GM21737 (cell line): ENCODE measurements at regions not wholly inside any gene's neighbourhood (a gene's known extent, or its start where the extent isn't known, plus 50 kb on each side); places are given as distances from the start of the nearest gene placed in this dataset.

Experiments used
- ATAC-seq: cut with Tn5 transposase; IDR thresholded peaks from one replicate; pipeline ENCODE4 v1.9.1; 2021; ENCODE audit warnings: mild to moderate bottlenecking, moderate library complexity; ENCODE audit not compliant: unreplicated experiment

- no peak for ATAC-seq
Measured at GRCh38 chr1:221408117-221408803, 333.6 kb downstream of the DUSP10 start.

GRCh38 chr1:221411283-221411682 lies 330.6 kb downstream of the DUSP10 start:
- ATAC-seq: no peak

GRCh38 chr1:221414772-221415539 lies 326.9 kb downstream of the DUSP10 start:
- no peak for ATAC-seq

GRCh38 chr1:221415651-221416050 lies 326.2 kb downstream of the DUSP10 start:
- ATAC-seq: no peak

- ATAC-seq: no peak
Measured at GRCh38 chr1:221416142-221416541, 325.7 kb downstream of the DUSP10 start.

- no peak for ATAC-seq
Measured at GRCh38 chr1:221416723-221417122, 325.2 kb downstream of the DUSP10 start.

GRCh38 chr1:221418346-221418745 lies 323.5 kb downstream of the DUSP10 start:
- no peak for ATAC-seq

- ATAC-seq: no peak
Measured at GRCh38 chr1:221419513-221420095, 322.3 kb downstream of the DUSP10 start.

- ATAC-seq: no peak
Measured at GRCh38 chr1:221429264-221429663, 312.6 kb downstream of the DUSP10 start.

GRCh38 chr1:221430152-221430960 lies 311.5 kb downstream of the DUSP10 start:
- no peak for ATAC-seq

- no peak for ATAC-seq
Measured at GRCh38 chr1:221431068-221431651, 310.7 kb downstream of the DUSP10 start.

- no peak for ATAC-seq
Measured at GRCh38 chr1:221431961-221432360, 309.9 kb downstream of the DUSP10 start.

GRCh38 chr1:221435504-221435904 lies 306.4 kb downstream of the DUSP10 start:
- peak; percentile 49 for ATAC-seq

GRCh38 chr1:221437171-221437570 lies 304.7 kb downstream of the DUSP10 start:
- ATAC-seq: no peak

GRCh38 chr1:221437926-221438325 lies 304.0 kb downstream of the DUSP10 start:
- no peak for ATAC-seq

GRCh38 chr1:221439008-221439746 lies 302.7 kb downstream of the DUSP10 start:
- ATAC-seq: peak; percentile 92

- ATAC-seq: no peak
Measured at GRCh38 chr1:221439747-221440501, 302.0 kb downstream of the DUSP10 start.

- no peak for ATAC-seq
Measured at GRCh38 chr1:221440658-221441057, 301.2 kb downstream of the DUSP10 start.

- ATAC-seq: no peak
Measured at GRCh38 chr1:221442056-221442455, 299.8 kb downstream of the DUSP10 start.
